B cell (primary cell): ENCODE measurements at regions not wholly inside any gene's neighbourhood (a gene's known extent, or its start where the extent isn't known, plus 50 kb on each side); places are given as distances from the start of the nearest gene placed in this dataset.

ENCODE experiments used
- ATAC-seq: fragments of 200-7000 bp; cut with Tn5 transposase; one replicate; pipeline ENCODE4 v1.10.0; 2021; ENCODE audit warnings: low read depth, mild to moderate bottlenecking, moderate number of reproducible peaks, moderate library complexity
- CTCF ChIA-PET: fragments of 350-600 bp; sonication (Branson Sonifier 250); formaldehyde crosslinking; loops from one replicate; lab custom pipeline; 2021; ENCODE audit warnings: antibody characterized with exemption, inconsistent platforms; lab: Charles Lee
- POLR2A ChIA-PET: fragments of 350-600 bp; sonication (Branson Sonifier 250); formaldehyde crosslinking; loops from one replicate; lab custom pipeline; 2021; ENCODE audit warnings: antibody characterized with exemption; lab: Charles Lee
- DNase-seq: peaks from one replicate; pipeline ENCODE4 v3.0.0; 2013
- H2AFZ ChIP-seq: 2 replicates; pipeline ENCODE4 v1.6.1; 2012; ENCODE audit warnings: mild to moderate bottlenecking, low read depth, low read length; ENCODE audit not compliant: insufficient read depth, poor library complexity, severe bottlenecking
- H3K27ac ChIP-seq, 2 donors: 1 replicate in 1 of 2; 2 replicates in 1 of 2; pipeline ENCODE4 v1.5.1; 2012 to 2013; ENCODE audit warnings: low read length in 2 of 2, mild to moderate bottlenecking in 2 of 2, moderate library complexity in 1 of 2
- H3K27me3 ChIP-seq, 4 experiments: fragments of 200-600 bp in 1 of 4; sonication (generic) in 1 of 4; replicated peaks in 1 of 4; 1 replicate in 2 of 4; 2 replicates in 2 of 4; pipeline versions ENCODE4 v1.6.1 to v1.7.0; 2013 to 2016; ENCODE audit warnings: low read length in 3 of 4, mild to moderate bottlenecking in 2 of 4, mixed read lengths in 1 of 4, moderate library complexity in 1 of 4; ENCODE audit not compliant: insufficient read depth in 4 of 4, control insufficient read depth in 3 of 4; ENCODE audit errors: control extremely low read depth in 1 of 4
- H3K36me3 ChIP-seq, 2 experiments: replicated peaks in 1 of 2; 1 replicate in 1 of 2; 2 replicates in 1 of 2; pipeline versions ENCODE4 v1.6.1 to v1.7.1; 2013; ENCODE audit warnings: low read length in 1 of 2; ENCODE audit not compliant: insufficient read depth in 2 of 2, control insufficient read depth in 1 of 2; ENCODE audit errors: control extremely low read depth in 1 of 2, extremely low read depth in 1 of 2
- H3K4me1 ChIP-seq, 2 donors: fragments of 200-600 bp in 1 of 2; sonication (generic) in 1 of 2; 1 replicate in 1 of 2; 2 replicates in 1 of 2; pipeline versions ENCODE4 v1.5.1 to v1.6.1; 2013 to 2017; ENCODE audit warnings: low read length in 2 of 2; ENCODE audit not compliant: control insufficient read depth in 2 of 2, insufficient read depth in 2 of 2
- H3K4me2 ChIP-seq: replicated peaks from 2 replicates; pipeline ENCODE3; 2012; ENCODE audit warnings: mild to moderate bottlenecking, low read depth, low read length; ENCODE audit not compliant: poor library complexity, severe bottlenecking
- H3K4me3 ChIP-seq, 5 experiments: fragments of 200-600 bp in 1 of 5; sonication (generic) in 1 of 5; 1 replicate in 3 of 5; 2 replicates in 2 of 5; pipeline versions ENCODE4 v1.5.1 to v1.7.0; 2011 to 2016; ENCODE audit warnings: low read length in 4 of 5, mild to moderate bottlenecking in 4 of 5, low read depth in 2 of 5, control low read depth in 1 of 5, moderate library complexity in 1 of 5; ENCODE audit not compliant: insufficient read depth in 1 of 5; ENCODE audit errors: control extremely low read depth in 1 of 5, extremely low read depth in 1 of 5
- H3K79me2 ChIP-seq: fragments of 200-600 bp; sonication (generic); one replicate; pipeline ENCODE4 v1.6.0; 2016; ENCODE audit warnings: low read length; ENCODE audit not compliant: control insufficient read depth, insufficient read depth
- H3K9ac ChIP-seq: fragments of 200-600 bp; sonication (generic); 2 replicates; pipeline ENCODE4 v1.6.1; 2017; ENCODE audit warnings: mild to moderate bottlenecking, low read length, moderate library complexity
- H3K9me3 ChIP-seq, 3 donors: one replicate each; pipeline versions ENCODE4 v1.6.1 to v1.7.1; 2013; ENCODE audit warnings: low read length in 2 of 3; ENCODE audit not compliant: control insufficient read depth in 2 of 3, insufficient read depth in 1 of 3; ENCODE audit errors: control extremely low read depth in 1 of 3
- H4K20me1 ChIP-seq: 2 replicates; pipeline ENCODE4 v1.6.0; 2012; ENCODE audit warnings: mild to moderate bottlenecking, low read length; ENCODE audit not compliant: insufficient read depth, control insufficient read depth, poor library complexity, severe bottlenecking
- H3K27ac Mint-ChIP-seq: one replicate; pipeline ENCODE4 v1.8.0; 2021; ENCODE audit warnings: mixed read lengths
- H3K27me3 Mint-ChIP-seq: one replicate; pipeline ENCODE4 v1.8.0; 2021; ENCODE audit warnings: mixed read lengths
- H3K4me1 Mint-ChIP-seq: one replicate; pipeline ENCODE4 v1.8.0; 2021; ENCODE audit warnings: mixed read lengths
- H3K4me3 Mint-ChIP-seq: one replicate; pipeline ENCODE4 v1.8.0; 2021; ENCODE audit warnings: mixed read lengths
- H3K9me3 Mint-ChIP-seq: one replicate; pipeline ENCODE4 v1.8.0; 2022; ENCODE audit warnings: mixed read lengths; ENCODE audit not compliant: insufficient read depth
- EZH2 ChIP-seq: IDR thresholded peaks from 2 replicates; pipeline ENCODE4 v1.6.1; 2012; ENCODE audit warnings: borderline replicate concordance, low read depth, mild to moderate bottlenecking, moderate library complexity, low read length; ENCODE audit not compliant: insufficient read depth, poor library complexity, severe bottlenecking
- WGBS: methylation state at CpG from one replicate; pipeline ENCODE4 v1.1.5; 2013; ENCODE audit warnings: missing lambda C conversion rate; ENCODE audit not compliant: insufficient coverage; 5-methylcytosine and 5-hydroxymethylcytosine counted together
- intact Hi-C: fragments of 100-400 bp; cut with micrococcal nuclease; formaldehyde crosslinking; loops from one replicate; pipeline ENCODE4 v1.10.0; 2022
- TF ChIP-seq, protein P1 (sequence below): fragments of 200-600 bp; IDR thresholded peaks from one replicate; pipeline ENCODE4 v1.8.0; 2022; ENCODE audit warnings: antibody characterized with exemption, mild to moderate bottlenecking

- no peaks in the 10 kb centered on the region for H3K4me1 Mint-ChIP-seq
- H3K4me1 ChIP-seq, result no peaks in the 10 kb centered on the region
- H3K4me3 ChIP-seq, result no peak overlapping the region
- intact Hi-C loops, result no loop called here
- no peak overlapping the region for H3K27ac ChIP-seq
- no peak overlapping the region for H2AFZ ChIP-seq
- H4K20me1 ChIP-seq, result no peaks in the 10 kb centered on the region
- H3K36me3 ChIP-seq, result no peaks in the 10 kb centered on the region
- DNase-seq (no peak), ATAC-seq (no peak)
- H3K4me3 Mint-ChIP-seq, result no peak overlapping the region
- WGBS, result no CpG with 5 or more reads among the region's 2 CpGs
- H3K9me3 Mint-ChIP-seq, result peaks cover 2% of the 10 kb centered on the region
- no peak overlapping the region for H3K27ac Mint-ChIP-seq
- peaks cover 0 to 1% (median 0%) of the 10 kb centered on the region in 3 donors for H3K9me3 ChIP-seq
- H3K79me2 ChIP-seq, result no peaks in the 10 kb centered on the region
- no peaks in the 10 kb centered on the region for H3K27me3 Mint-ChIP-seq
- CTCF ChIA-PET, result no interaction called here
- H3K9ac ChIP-seq, result no peak overlapping the region
- POLR2A ChIA-PET, result no interaction called here
- TF ChIP-seq, protein P1, sequence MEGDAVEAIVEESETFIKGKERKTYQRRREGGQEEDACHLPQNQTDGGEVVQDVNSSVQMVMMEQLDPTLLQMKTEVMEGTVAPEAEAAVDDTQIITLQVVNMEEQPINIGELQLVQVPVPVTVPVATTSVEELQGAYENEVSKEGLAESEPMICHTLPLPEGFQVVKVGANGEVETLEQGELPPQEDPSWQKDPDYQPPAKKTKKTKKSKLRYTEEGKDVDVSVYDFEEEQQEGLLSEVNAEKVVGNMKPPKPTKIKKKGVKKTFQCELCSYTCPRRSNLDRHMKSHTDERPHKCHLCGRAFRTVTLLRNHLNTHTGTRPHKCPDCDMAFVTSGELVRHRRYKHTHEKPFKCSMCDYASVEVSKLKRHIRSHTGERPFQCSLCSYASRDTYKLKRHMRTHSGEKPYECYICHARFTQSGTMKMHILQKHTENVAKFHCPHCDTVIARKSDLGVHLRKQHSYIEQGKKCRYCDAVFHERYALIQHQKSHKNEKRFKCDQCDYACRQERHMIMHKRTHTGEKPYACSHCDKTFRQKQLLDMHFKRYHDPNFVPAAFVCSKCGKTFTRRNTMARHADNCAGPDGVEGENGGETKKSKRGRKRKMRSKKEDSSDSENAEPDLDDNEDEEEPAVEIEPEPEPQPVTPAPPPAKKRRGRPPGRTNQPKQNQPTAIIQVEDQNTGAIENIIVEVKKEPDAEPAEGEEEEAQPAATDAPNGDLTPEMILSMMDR, result no peak
- no peak for TF ChIP-seq EZH2
- H3K27me3 ChIP-seq, result no peaks in the 10 kb centered on the region
- H3K4me2 ChIP-seq, result no peak overlapping the region
Observed at GRCh38 chr4:177952723-177953122, 510.5 kb upstream of the AGA start.

DNA sequence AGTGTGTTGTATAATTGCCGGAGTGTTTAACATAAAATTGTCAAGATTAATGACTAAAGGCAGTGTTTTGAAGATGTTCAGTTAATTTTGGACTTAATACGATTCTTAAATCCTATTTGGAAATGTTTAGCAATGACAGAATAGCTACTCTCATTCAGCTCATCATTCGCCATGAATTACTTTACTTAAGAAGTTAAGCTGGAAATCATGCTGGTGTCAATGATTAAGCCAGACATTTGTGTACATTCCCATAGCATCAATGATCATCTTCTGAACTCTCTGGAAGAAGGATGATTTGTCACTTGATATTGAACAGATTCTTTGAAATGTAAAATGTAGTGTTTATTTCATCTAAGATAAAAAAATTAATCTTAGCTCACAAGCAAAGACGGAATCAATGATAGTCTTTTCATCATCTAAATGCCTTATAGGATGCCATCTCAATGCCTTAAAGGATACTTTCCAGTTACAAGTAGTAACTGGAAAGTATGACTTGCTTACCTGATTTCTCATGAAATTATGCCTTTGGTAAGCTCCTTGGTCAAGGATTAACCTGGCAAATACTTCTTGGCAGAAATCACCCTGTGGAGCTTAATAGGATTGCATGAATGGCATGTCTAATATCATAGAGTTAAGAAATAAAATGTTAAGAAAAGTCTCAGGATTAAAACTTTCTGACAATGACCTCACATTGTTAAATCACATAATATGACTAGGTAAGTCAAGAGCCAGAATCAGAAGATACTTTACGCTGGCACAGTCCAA is 515.5 kb upstream of the AGA start:
- no peak for TF ChIP-seq EZH2
- TF ChIP-seq, protein P1, result no peak
- Histone ChIP-seq H3K4me2 (no peak overlapping the region), H3K9me3 (peaks cover 0 to 1% (median 0%) of the 10 kb centered on the region in 3 donors), H3K79me2 (no peaks in the 10 kb centered on the region), H2AFZ (no peak overlapping the region), H3K36me3 (no peaks in the 10 kb centered on the region), H3K4me1 (no peaks in the 10 kb centered on the region), H3K27ac (no peak overlapping the region), H4K20me1 (no peaks in the 10 kb centered on the region), H3K9ac (no peak overlapping the region), H3K4me3 (no peak overlapping the region), H3K27me3 (no peaks in the 10 kb centered on the region)
- CTCF ChIA-PET, result no interaction called here
- Mint-ChIP-seq H3K4me1 (no peaks in the 10 kb centered on the region), H3K27me3 (no peaks in the 10 kb centered on the region), H3K4me3 (no peak overlapping the region), H3K27ac (no peak overlapping the region), H3K9me3 (peaks cover 2% of the 10 kb centered on the region)
- ATAC-seq, result no peak
- POLR2A ChIA-PET, result no interaction called here
- no CpG with 5 or more reads among the region's 5 CpGs for WGBS
- DNase-seq, result no peak
- intact Hi-C loops, result no loop called here
